WTC11 (cell line): ENCODE measurements at regions not wholly inside any gene's neighbourhood (a gene's known extent, or its start where the extent isn't known, plus 50 kb on each side); places are given as distances from the start of the nearest gene placed in this dataset.

Source experiments
- CTCF ChIP-seq: fragments of 200-600 bp; IDR thresholded peaks from 2 replicates; pipeline ENCODE4 v1.8.0; 2022; ENCODE audit warnings: antibody characterized with exemption
- GTF2I ChIP-seq: fragments of 250-450 bp; sonication (Bioruptor Pico); conservative IDR thresholded peaks from 2 replicates; pipeline ENCODE4 v1.4.0; 2021; ENCODE audit warnings: mild to moderate bottlenecking
- JAZF1 ChIP-seq: fragments of 250-450 bp; sonication (Bioruptor Pico); IDR thresholded peaks from 2 replicates; pipeline ENCODE4 v1.9.0; 2021; ENCODE audit warnings: moderate library complexity, mild to moderate bottlenecking, inconsistent platforms
- NR1H2 ChIP-seq: sonication (generic); formaldehyde crosslinking; IDR thresholded peaks from 2 replicates; pipeline ENCODE4 v1.9.0; 2021; ENCODE audit warnings: mild to moderate bottlenecking, moderate library complexity, missing genetic modification reagents
- NR2C2 ChIP-seq: sonication (generic); formaldehyde crosslinking; IDR thresholded peaks from 2 replicates; pipeline ENCODE4 v1.8.0; 2022; ENCODE audit warnings: mild to moderate bottlenecking, missing genetic modification reagents
- NR3C1 ChIP-seq: sonication (generic); formaldehyde crosslinking; conservative IDR thresholded peaks from 2 replicates; pipeline ENCODE4 v1.8.1; 2023; ENCODE audit warnings: low read depth, mild to moderate bottlenecking, missing genetic modification reagents
- OVOL2 ChIP-seq: fragments of 250-450 bp; sonication (Bioruptor Pico); IDR thresholded peaks from 2 replicates; pipeline ENCODE4 v1.9.0; 2021; ENCODE audit warnings: mild to moderate bottlenecking, borderline replicate concordance
- TCF7 ChIP-seq: sonication (generic); formaldehyde crosslinking; IDR thresholded peaks from 2 replicates; pipeline ENCODE4 v1.8.0; 2022; ENCODE audit warnings: mild to moderate bottlenecking, low read depth, missing genetic modification reagents, moderate library complexity
- USF1 ChIP-seq: sonication (generic); formaldehyde crosslinking; IDR thresholded peaks from 2 replicates; pipeline ENCODE4 v1.8.0; 2022; ENCODE audit warnings: mild to moderate bottlenecking, missing genetic modification reagents
- USF2 ChIP-seq: sonication (generic); formaldehyde crosslinking; IDR thresholded peaks from 2 replicates; pipeline ENCODE4 v1.8.1; 2023; ENCODE audit warnings: mild to moderate bottlenecking, missing genetic modification reagents, moderate library complexity
- ZNF138 ChIP-seq: sonication (generic); formaldehyde crosslinking; conservative IDR thresholded peaks from 2 replicates; pipeline ENCODE4 v1.8.1; 2022; ENCODE audit warnings: mild to moderate bottlenecking, moderate library complexity, missing genetic modification reagents
- ZNF416 ChIP-seq: fragments of 250-450 bp; sonication (Bioruptor Pico); IDR thresholded peaks from 2 replicates; pipeline ENCODE4 v1.9.0; 2021; ENCODE audit warnings: mild to moderate bottlenecking, inconsistent platforms

- TF ChIP-seq CTCF (no peak), USF1 (no peak), OVOL2 (CRISPR knock-in tag) (no peak), NR1H2 (no peak), USF2 (CRISPR knock-in tag) (no peak), TCF7 (CRISPR knock-in tag) (no peak), ZNF138 (CRISPR knock-in tag) (no peak), GTF2I (CRISPR knock-in tag) (no peak), ZNF416 (CRISPR knock-in tag) (no peak), NR3C1 (no peak), NR2C2 (CRISPR knock-in tag) (no peak), JAZF1 (CRISPR knock-in tag) (no peak)
These were observed 529.0 kb downstream of the TYW1 start for GRCh38 chr7:67525588-67525987.
